ENCODE measurements at regions not wholly inside any gene's neighbourhood (a gene's known extent, or its start where the extent isn't known, plus 50 kb on each side); places are given as distances from the start of the nearest gene placed in this dataset.

GRCh38 chr13:58949646-58950045 is 1214.1 kb downstream of the DIAPH3 start:
- TF ChIP-seq POLR2A (IDR thresholded peaks at IDR 0.05) (no peak), EP300 (IDR thresholded peaks at IDR 0.05) (no peak), CTCF (IDR thresholded peaks at IDR 0.05) (no peak), POLR2AphosphoS5 (IDR thresholded peaks at IDR 0.05) (no peak)

Data from upper lobe of left lung (tissue), 4 donors.